BE2C (cell line): ENCODE measurements at regions not wholly inside any gene's neighbourhood (a gene's known extent, or its start where the extent isn't known, plus 50 kb on each side); places are given as distances from the start of the nearest gene placed in this dataset.

Experiments used
- DNase-seq: peaks from one replicate; pipeline ENCODE4 v3.0.0-alpha.2; 2020
- H3K27me3 ChIP-seq: fragments of 250-450 bp; sonication (Bioruptor Pico); 2 replicates; pipeline ENCODE4 v1.5.1; 2020; ENCODE audit warnings: mild to moderate bottlenecking
- H3K36me3 ChIP-seq: fragments of 250-450 bp; sonication (Bioruptor Pico); 2 replicates; pipeline ENCODE4 v1.5.1; 2020; ENCODE audit warnings: mild to moderate bottlenecking
- H3K4me1 ChIP-seq: fragments of 250-450 bp; sonication (Bioruptor Pico); 2 replicates; pipeline ENCODE4 v1.5.1; 2020
- H3K4me3 ChIP-seq: 2 replicates; pipeline ENCODE4 v1.5.1; 2011; ENCODE audit warnings: low read depth, low read length
- H3K9me3 ChIP-seq: fragments of 250-450 bp; sonication (Bioruptor Pico); 2 replicates; pipeline ENCODE4 v1.5.1; 2020
- TF ChIP-seq, protein P1 (sequence below): IDR thresholded peaks from 2 replicates; pipeline ENCODE4 v1.5.1; 2012; ENCODE audit warnings: mild to moderate bottlenecking, low read depth, low read length

DNA sequence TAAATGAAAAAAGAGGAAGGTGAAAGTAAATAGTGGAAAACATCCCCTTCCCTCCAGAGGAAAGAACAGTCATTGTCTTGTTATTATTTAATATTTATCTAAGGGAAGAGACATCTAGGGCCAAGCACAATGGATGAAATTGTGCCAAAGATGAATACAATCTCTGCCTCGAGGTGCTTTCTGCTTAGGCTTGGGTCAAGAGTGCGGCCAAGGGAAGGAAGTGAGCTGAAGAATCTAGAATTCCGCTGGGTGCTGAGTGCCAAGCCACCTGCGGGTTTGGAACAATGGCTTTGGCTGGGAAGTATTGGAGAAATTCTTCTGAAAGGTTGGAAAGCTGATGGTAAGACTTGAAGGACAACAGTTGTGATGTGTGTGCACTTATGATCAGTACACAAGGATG lies 531.3 kb upstream of the FZD8 start:
- DNase-seq, result no peak

DNA sequence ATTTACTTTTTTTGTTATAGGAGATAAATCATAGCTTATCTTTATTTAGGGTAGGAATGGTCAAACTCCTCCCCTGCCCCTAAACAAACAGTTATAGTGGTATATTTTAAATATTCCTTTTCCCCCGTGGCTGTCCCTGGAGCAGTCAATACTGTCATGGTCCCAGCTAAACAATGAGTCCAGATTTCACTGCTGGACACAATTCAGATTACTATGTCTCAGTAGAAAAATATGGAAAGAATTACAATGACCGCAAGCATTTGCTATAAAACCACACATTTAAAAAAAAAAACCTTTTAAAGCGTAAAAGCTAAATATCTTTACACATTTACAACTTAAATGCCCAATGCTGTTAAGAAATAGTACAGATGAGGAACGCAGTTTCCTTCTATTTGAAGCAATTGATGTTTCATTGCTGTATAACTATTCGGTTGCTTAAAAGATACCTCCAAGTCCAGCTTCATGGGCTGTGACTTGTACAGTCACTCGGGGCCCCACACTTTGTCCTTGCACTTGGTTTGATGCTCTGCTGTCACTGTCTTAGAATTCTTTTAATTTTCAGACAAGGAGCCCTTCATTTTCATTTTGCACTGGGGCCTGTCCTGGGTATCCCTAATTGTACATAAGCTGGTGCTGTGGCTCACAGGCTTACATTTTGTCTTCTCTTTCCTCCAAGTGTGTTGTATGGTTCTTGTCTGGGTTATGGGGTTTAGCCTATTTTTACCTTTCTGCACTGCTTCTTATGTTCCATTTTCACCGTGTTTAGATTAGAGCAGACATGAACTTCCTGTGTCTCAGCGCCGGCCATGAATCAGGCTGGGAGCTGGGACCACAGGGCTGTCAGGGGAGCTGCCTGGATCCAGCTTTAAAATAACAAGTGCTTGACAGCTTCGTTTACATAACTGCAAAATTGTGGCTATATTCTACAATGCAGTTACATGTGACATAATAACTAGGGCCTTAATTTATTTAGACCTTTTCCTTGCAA lies 530.2 kb upstream of the FZD8 start:
- Histone ChIP-seq H3K9me3 (no peaks in the 10 kb centered on the region), H3K4me1 (no peaks in the 10 kb centered on the region), H3K27me3 (no peaks in the 10 kb centered on the region), H3K4me3 (no peak overlapping the region), H3K36me3 (no peaks in the 10 kb centered on the region)
- TF ChIP-seq, protein P1, sequence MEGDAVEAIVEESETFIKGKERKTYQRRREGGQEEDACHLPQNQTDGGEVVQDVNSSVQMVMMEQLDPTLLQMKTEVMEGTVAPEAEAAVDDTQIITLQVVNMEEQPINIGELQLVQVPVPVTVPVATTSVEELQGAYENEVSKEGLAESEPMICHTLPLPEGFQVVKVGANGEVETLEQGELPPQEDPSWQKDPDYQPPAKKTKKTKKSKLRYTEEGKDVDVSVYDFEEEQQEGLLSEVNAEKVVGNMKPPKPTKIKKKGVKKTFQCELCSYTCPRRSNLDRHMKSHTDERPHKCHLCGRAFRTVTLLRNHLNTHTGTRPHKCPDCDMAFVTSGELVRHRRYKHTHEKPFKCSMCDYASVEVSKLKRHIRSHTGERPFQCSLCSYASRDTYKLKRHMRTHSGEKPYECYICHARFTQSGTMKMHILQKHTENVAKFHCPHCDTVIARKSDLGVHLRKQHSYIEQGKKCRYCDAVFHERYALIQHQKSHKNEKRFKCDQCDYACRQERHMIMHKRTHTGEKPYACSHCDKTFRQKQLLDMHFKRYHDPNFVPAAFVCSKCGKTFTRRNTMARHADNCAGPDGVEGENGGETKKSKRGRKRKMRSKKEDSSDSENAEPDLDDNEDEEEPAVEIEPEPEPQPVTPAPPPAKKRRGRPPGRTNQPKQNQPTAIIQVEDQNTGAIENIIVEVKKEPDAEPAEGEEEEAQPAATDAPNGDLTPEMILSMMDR, result no peak
- no peak for DNase-seq

More for the DNA sequence above, 531.3 kb upstream of the FZD8 start:
- Histone ChIP-seq H3K36me3 (no peaks in the 10 kb centered on the region), H3K4me1 (no peaks in the 10 kb centered on the region), H3K4me3 (no peak overlapping the region), H3K9me3 (no peaks in the 10 kb centered on the region), H3K27me3 (no peaks in the 10 kb centered on the region)
- TF ChIP-seq, protein P1, result no peak

DNA sequence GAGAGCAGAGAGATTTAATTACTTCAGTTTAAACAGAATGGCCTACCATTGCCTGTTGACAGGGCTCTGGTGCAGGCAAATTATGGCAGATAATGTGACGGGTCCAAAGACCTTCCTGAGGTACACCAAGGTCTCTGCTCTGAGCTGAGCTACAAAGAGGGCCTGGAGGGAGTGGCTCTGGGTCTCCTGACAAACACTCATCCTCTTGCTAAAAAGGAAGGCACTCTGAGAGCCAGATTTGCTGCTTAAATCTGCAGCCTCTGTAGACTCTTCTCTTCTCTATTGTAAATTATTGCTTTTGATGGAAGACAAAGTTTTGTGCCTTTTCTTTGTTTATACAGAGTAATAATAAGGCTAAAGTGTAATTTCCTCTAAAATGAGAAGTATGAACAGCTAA lies 529.5 kb upstream of the FZD8 start:
- H3K27me3 ChIP-seq, result no peaks in the 10 kb centered on the region
- no peaks in the 10 kb centered on the region for H3K9me3 ChIP-seq
- TF ChIP-seq, protein P1, result no peak
- no peaks in the 10 kb centered on the region for H3K4me1 ChIP-seq
- H3K36me3 ChIP-seq, result no peaks in the 10 kb centered on the region
- no peak for DNase-seq
- H3K4me3 ChIP-seq, result no peak overlapping the region

DNA sequence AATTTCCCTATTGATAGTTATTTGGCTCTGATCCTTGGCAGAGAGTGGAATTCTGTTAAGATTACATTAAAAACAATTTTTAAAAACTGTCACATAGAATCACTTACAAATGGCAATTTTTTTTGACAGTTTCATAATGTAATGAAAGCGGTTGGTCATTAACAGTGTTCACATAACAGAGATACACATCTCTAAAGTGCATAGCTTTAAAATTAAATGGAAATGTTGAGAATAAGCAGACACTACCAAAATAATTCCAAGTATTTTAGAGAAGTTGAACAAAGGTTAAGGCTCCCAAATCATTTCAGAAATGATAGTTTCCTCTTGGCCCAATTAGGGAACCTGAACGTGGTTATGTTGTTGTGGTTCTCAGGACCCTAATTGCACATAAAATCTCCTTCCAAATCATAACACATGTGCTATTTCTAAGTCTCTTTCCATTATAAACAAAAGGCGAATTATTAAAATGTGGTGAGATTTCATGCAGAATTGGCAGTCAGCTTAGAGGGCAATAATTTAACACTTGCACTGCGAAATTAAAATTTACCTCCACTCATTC lies 528.9 kb upstream of the FZD8 start:
- Histone ChIP-seq H3K9me3 (no peaks in the 10 kb centered on the region), H3K4me3 (no peak overlapping the region), H3K36me3 (no peaks in the 10 kb centered on the region), H3K27me3 (no peaks in the 10 kb centered on the region), H3K4me1 (no peaks in the 10 kb centered on the region)
- TF ChIP-seq, protein P1, result no peak
- DNase-seq, result no peak

DNA sequence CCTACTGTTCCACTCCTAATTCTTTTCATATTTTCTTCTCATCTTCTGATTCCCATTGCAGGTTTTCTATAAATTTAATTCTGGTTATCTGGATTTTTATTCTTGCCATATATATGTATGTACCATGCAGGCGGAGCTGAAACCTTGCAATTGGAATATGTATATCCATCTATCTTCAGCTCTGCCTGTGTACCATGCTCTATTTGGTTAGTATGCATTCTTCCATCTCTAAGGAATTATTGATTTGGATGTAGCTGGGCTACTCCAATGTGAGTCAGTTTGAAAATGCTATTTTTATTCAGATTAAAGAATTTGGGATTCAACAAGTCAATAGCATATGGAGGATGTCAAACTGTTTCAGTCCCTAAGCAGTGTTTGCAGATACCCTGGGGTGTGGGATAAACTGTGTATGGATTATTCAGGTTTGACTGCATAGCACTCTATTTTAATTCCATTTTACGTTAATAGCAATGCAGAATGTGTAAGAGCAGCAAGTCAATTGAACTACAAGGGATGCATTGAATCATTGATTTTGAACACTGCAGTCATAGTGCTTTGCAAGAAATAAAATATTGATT lies 528.1 kb upstream of the FZD8 start:
- no peak for DNase-seq
- H3K9me3 ChIP-seq, result no peaks in the 10 kb centered on the region

More for the DNA sequence above, 528.1 kb upstream of the FZD8 start:
- TF ChIP-seq, protein P1, result no peak
- Histone ChIP-seq H3K36me3 (no peaks in the 10 kb centered on the region), H3K27me3 (no peaks in the 10 kb centered on the region), H3K4me3 (no peak overlapping the region), H3K4me1 (no peaks in the 10 kb centered on the region)
